C4-2B (cell line): ENCODE measurements at regions not wholly inside any gene's neighbourhood (a gene's known extent, or its start where the extent isn't known, plus 50 kb on each side); places are given as distances from the start of the nearest gene placed in this dataset.

ENCODE experiments used
- ZFX ChIP-seq: fragments of 450-650 bp; IDR thresholded peaks from 2 replicates; pipeline ENCODE4 v1.6.1; 2017
- TF ChIP-seq, protein P1 (sequence below): fragments of 450-650 bp; conservative IDR thresholded peaks from 2 replicates; pipeline ENCODE4 v1.5.1; 2017; ENCODE audit warnings: mild to moderate bottlenecking

DNA sequence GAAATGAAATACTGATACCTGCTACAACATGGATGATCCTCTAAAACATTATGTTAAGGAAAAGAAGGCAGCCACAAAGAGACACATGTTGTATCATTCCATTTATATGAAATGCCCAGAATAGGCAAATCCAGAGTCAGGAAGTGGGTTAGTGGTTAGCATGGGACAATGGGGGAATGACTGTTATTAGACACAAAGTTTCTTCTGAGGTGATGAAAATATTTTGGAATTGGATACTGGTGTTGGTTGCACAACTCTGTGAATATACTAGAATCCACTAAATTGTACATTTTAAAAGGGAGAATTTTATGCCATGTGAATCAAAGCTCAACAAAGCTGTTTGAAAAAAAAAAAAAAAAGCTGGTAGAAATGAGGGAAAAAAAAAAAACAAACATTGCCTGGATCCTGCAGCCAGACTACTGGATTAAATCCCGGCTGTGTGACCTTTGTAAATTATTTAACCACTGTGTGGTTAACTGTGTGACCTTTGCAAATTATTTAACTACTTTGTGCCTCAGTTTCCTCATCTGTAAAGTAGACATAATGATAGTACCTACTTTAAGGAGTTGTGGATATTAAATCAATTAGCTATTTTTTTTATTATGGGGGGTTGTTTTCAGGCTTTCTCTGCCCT is 75.6 kb upstream of the PRICKLE2 start:
- TF ChIP-seq, protein P1, sequence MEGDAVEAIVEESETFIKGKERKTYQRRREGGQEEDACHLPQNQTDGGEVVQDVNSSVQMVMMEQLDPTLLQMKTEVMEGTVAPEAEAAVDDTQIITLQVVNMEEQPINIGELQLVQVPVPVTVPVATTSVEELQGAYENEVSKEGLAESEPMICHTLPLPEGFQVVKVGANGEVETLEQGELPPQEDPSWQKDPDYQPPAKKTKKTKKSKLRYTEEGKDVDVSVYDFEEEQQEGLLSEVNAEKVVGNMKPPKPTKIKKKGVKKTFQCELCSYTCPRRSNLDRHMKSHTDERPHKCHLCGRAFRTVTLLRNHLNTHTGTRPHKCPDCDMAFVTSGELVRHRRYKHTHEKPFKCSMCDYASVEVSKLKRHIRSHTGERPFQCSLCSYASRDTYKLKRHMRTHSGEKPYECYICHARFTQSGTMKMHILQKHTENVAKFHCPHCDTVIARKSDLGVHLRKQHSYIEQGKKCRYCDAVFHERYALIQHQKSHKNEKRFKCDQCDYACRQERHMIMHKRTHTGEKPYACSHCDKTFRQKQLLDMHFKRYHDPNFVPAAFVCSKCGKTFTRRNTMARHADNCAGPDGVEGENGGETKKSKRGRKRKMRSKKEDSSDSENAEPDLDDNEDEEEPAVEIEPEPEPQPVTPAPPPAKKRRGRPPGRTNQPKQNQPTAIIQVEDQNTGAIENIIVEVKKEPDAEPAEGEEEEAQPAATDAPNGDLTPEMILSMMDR, result no peak
- no peak for TF ChIP-seq ZFX
